ENCODE measurements at regions not wholly inside any gene's neighbourhood (a gene's known extent, or its start where the extent isn't known, plus 50 kb on each side); places are given as distances from the start of the nearest gene placed in this dataset.
A peak's percentile ranks its signal among the peaks of the same experiment; 100 is the strongest.

DNA sequence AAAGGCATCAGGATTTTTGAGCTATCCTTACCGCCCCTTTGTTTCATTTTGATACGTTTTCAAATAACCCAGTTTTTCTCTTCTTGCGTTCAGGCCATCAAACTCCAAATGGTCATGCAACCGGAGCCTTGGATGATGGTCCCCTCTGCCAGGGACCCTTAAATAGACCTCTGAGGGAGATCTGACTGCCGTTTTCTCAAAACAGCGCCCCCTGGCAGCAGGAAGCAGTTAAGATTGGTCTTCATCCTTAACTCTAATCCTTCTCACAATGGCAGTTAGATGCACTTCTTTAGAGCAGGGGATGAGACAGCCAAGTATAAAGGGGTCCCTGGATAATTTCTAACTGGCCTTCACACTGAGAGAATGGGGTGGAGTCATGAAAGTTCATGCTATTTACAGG lies 525.0 kb upstream of the SPANXN1 start:
- Histone ChIP-seq H2AK5ac (ENCODE audit: low read depth, low read length) (no peak overlapping the region), H3K4ac (replicated peaks; ENCODE audit: insufficient read length, low read depth, low read length) (no peak overlapping the region), H3K79me1 (ENCODE audit: low read depth, low read length) (no peaks in the 10 kb centered on the region), H3K4me2 (ENCODE audit: insufficient read depth in 1 of 2, low read depth in 2 of 2, low read length in 2 of 2) (no peak overlapping the region), H2BK120ac (replicated peaks; ENCODE audit: low read depth, low read length) (no peak overlapping the region), H4K8ac (ENCODE audit: extremely low read depth, insufficient read depth, low read length) (no peak overlapping the region), H3K27me3 (replicated peaks in 1 of 4; ENCODE audit: control insufficient read depth in 3 of 4, extremely low read depth in 1 of 4, insufficient read depth in 3 of 4, low read length in 3 of 4) (no peaks in the 10 kb centered on the region), H2BK5ac (ENCODE audit: low read depth, low read length) (no peak overlapping the region), H3K79me2 (ENCODE audit: control insufficient read depth in 1 of 2, insufficient read depth in 2 of 2, low read length in 2 of 2) (no peaks in the 10 kb centered on the region), H3K56ac (replicated peaks; ENCODE audit: insufficient read length, low read depth, low read length) (no peak overlapping the region), H4K20me1 (replicated peaks in 1 of 2; ENCODE audit: control insufficient read depth in 1 of 2, insufficient read depth in 2 of 2, low read length in 2 of 2) (no peaks in the 10 kb centered on the region), H3K36me3 (ENCODE audit: control insufficient read depth in 2 of 4, insufficient read depth in 4 of 4, low read length in 3 of 4) (no peaks in the 10 kb centered on the region), H3K23me2 (ENCODE audit: low read depth, low read length) (no peaks in the 10 kb centered on the region), H3K14ac (ENCODE audit: insufficient read length) (no peak overlapping the region), H2BK15ac (ENCODE audit: low read length) (no peak overlapping the region), H3K9me3 (ENCODE audit: insufficient read depth in 2 of 2, low read depth in 1 of 2, low read length in 1 of 2) (no peaks in the 10 kb centered on the region), H2BK12ac (ENCODE audit: low read depth, low read length) (no peak overlapping the region), H3K18ac (ENCODE audit: extremely low read depth, low read length) (no peak overlapping the region), H2BK20ac (ENCODE audit: low read length) (no peak overlapping the region), H4K91ac (replicated peaks; ENCODE audit: insufficient read length, low read length) (no peak overlapping the region), H3K27ac (ENCODE audit: low read depth, low read length) (no peak overlapping the region), H4K5ac (ENCODE audit: insufficient read length, low read depth, low read length) (no peak overlapping the region), H2AFZ (ENCODE audit: low read length) (no peak overlapping the region), H3K4me1 (replicated peaks in 1 of 4; ENCODE audit: control insufficient read depth in 3 of 4, insufficient read depth in 4 of 4, low read length in 3 of 4) (no peaks in the 10 kb centered on the region), H3K9ac (replicated peaks in 1 of 4; ENCODE audit: extremely low read depth in 1 of 4, low read depth in 3 of 4, low read length in 3 of 4) (no peak overlapping the region), H3K4me3 (ENCODE audit: extremely low read depth in 1 of 4, insufficient read depth in 2 of 4, low read depth in 3 of 4, low read length in 4 of 4) (no peak overlapping the region), H3K23ac (ENCODE audit: insufficient read length) (no peak overlapping the region)
- POLR2A ChIA-PET (ENCODE audit: partially characterized antibody), result no interaction called here
- DNase-seq (ENCODE audit: low read depth in 1 of 2, low spot score in 2 of 2) (peak; percentile 5 to 49), FAIRE-seq (peak; percentile 13)
- TF ChIP-seq CBX8 (IDR thresholded peaks at IDR 0.05; ENCODE audit: borderline replicate concordance, low read depth, low read length) (no peak), RAD21 (IDR thresholded peaks at IDR 0.05 in 1 of 2, conservative IDR thresholded peaks at IDR 0.05 in 1 of 2; ENCODE audit: low read depth in 2 of 2, low read length in 2 of 2) (peak; percentile 33 to 36; a peak in 3 of 4 replicates), RFX5 (IDR thresholded peaks at IDR 0.05; ENCODE audit: borderline replicate concordance, low read depth, low read length) (no peak), HDAC6 (IDR thresholded peaks at IDR 0.05; ENCODE audit: low read depth, low read length) (no peak), RXRA (IDR thresholded peaks at IDR 0.05; ENCODE audit: insufficient read depth, low read depth, low read length) (no peak), EGR1 (IDR thresholded peaks at IDR 0.05; ENCODE audit: borderline replicate concordance, low read depth, low read length) (no peak)
- TF ChIP-seq, protein P1, sequence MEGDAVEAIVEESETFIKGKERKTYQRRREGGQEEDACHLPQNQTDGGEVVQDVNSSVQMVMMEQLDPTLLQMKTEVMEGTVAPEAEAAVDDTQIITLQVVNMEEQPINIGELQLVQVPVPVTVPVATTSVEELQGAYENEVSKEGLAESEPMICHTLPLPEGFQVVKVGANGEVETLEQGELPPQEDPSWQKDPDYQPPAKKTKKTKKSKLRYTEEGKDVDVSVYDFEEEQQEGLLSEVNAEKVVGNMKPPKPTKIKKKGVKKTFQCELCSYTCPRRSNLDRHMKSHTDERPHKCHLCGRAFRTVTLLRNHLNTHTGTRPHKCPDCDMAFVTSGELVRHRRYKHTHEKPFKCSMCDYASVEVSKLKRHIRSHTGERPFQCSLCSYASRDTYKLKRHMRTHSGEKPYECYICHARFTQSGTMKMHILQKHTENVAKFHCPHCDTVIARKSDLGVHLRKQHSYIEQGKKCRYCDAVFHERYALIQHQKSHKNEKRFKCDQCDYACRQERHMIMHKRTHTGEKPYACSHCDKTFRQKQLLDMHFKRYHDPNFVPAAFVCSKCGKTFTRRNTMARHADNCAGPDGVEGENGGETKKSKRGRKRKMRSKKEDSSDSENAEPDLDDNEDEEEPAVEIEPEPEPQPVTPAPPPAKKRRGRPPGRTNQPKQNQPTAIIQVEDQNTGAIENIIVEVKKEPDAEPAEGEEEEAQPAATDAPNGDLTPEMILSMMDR (IDR thresholded peaks at IDR 0.05; ENCODE audit: control extremely low read depth in 1 of 3, insufficient read depth in 1 of 3, low read depth in 1 of 3, low read length in 3 of 3), result peak; percentile 4 to 49 (median 40)
- CTCF ChIA-PET (ENCODE audit: partially characterized antibody), result no interaction called here
- WGBS, 2 experiments (ENCODE audit: extremely low coverage in 1 of 2, insufficient coverage in 1 of 2, insufficient read length in 1 of 2, insufficient replicate concordance in 2 of 2, low coverage in 1 of 2, low lambda C conversion rate in 2 of 2, missing lambda C conversion rate in 1 of 2), result 55% methylated on average over 6 of the region's 6 CpGs; no CpG with 5 or more reads in 1 of the 2 experiments

All from H1 (cell line).